Activated naive CD8-positive, alpha-beta T cell treated with anti-CD3 and anti-CD28 coated beads, Interleukin-2, amount 50 U/mL, for 24 hours (primary cell): ENCODE measurements at regions not wholly inside any gene's neighbourhood (a gene's known extent, or its start where the extent isn't known, plus 50 kb on each side); places are given as distances from the start of the nearest gene placed in this dataset.

Experiments
- ATAC-seq: fragments of 150-1000 bp; cut with Tn5 transposase; one replicate; pipeline ENCODE4 v1.10.0; 2021
- DNase-seq: peaks from one replicate; pipeline ENCODE4 v3.0.0; 2021
- H3K27ac Mint-ChIP-seq: one replicate; pipeline ENCODE4 v1.8.0; 2021; ENCODE audit warnings: mild to moderate bottlenecking, mixed read lengths
- H3K27me3 Mint-ChIP-seq: one replicate; pipeline ENCODE4 v1.8.0; 2021; ENCODE audit warnings: mixed read lengths
- H3K36me3 Mint-ChIP-seq: one replicate; pipeline ENCODE4 v1.8.0; 2021; ENCODE audit warnings: low read depth, mixed read lengths
- H3K4me1 Mint-ChIP-seq: one replicate; pipeline ENCODE4 v1.8.0; 2021; ENCODE audit warnings: mixed read lengths
- H3K4me3 Mint-ChIP-seq: one replicate; pipeline ENCODE4 v1.8.0; 2021; ENCODE audit warnings: mild to moderate bottlenecking, moderate library complexity, mixed read lengths
- H3K9me3 Mint-ChIP-seq: one replicate; pipeline ENCODE4 v1.8.0; 2021; ENCODE audit warnings: mixed read lengths

DNA sequence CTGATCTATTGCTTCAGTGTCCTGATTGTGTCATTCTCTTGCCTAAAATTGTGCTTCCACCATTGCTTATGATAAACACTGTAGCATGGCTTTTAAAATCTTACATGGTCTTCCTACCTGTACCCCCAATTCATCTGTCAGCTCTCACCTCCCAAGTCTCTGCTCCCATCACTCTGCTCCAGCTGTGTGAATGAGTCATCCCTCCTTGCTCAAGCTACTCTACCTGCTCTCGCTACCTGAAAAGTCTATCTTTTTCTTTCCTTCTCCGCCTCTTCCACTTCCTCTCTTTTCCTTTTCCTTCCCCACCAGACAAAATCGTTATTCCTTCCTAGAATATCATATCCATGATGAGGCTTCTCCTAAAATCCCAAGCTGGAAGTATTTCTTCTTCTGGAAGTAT is 341.7 kb downstream of the PRELID2 start:
- H3K27me3 Mint-ChIP-seq = no peaks in the 10 kb centered on the region
- DNase-seq (no peak), ATAC-seq (no peak)
- H3K4me3 Mint-ChIP-seq = no peak overlapping the region
- peaks cover 7% of the 10 kb centered on the region for H3K9me3 Mint-ChIP-seq
- no peaks in the 10 kb centered on the region for H3K4me1 Mint-ChIP-seq
- H3K36me3 Mint-ChIP-seq = no peaks in the 10 kb centered on the region
- no peak overlapping the region for H3K27ac Mint-ChIP-seq

- Mint-ChIP-seq H3K4me1 (no peaks in the 10 kb centered on the region), H3K9me3 (peaks cover 10% of the 10 kb centered on the region), H3K27me3 (no peaks in the 10 kb centered on the region), H3K27ac (no peak overlapping the region), H3K36me3 (no peaks in the 10 kb centered on the region), H3K4me3 (no peak overlapping the region)
- DNase-seq (no peak), ATAC-seq (no peak)
These were observed 345.6 kb downstream of the PRELID2 start for GRCh38 chr5:145489516-145489915.

GRCh38 chr5:145484158-145484557 is 351.0 kb downstream of the PRELID2 start:
- no peaks in the 10 kb centered on the region for H3K36me3 Mint-ChIP-seq
- H3K9me3 Mint-ChIP-seq = peaks cover 3% of the 10 kb centered on the region
- H3K4me3 Mint-ChIP-seq = no peak overlapping the region
- no peaks in the 10 kb centered on the region for H3K4me1 Mint-ChIP-seq
- H3K27ac Mint-ChIP-seq = no peak overlapping the region
- DNase-seq (no peak), ATAC-seq (no peak)
- no peaks in the 10 kb centered on the region for H3K27me3 Mint-ChIP-seq

GRCh38 chr5:145483212-145483611 is 351.9 kb downstream of the PRELID2 start:
- no peak for DNase-seq
- Mint-ChIP-seq H3K4me3 (no peak overlapping the region), H3K27me3 (no peaks in the 10 kb centered on the region), H3K9me3 (peaks cover 7% of the 10 kb centered on the region), H3K36me3 (no peaks in the 10 kb centered on the region), H3K4me1 (no peaks in the 10 kb centered on the region), H3K27ac (no peak overlapping the region)
- ATAC-seq = no peak

- Mint-ChIP-seq H3K36me3 (no peaks in the 10 kb centered on the region), H3K9me3 (peaks cover 4% of the 10 kb centered on the region), H3K27me3 (no peaks in the 10 kb centered on the region), H3K4me3 (no peak overlapping the region), H3K4me1 (no peaks in the 10 kb centered on the region), H3K27ac (no peak overlapping the region)
- no peak for ATAC-seq
- DNase-seq = no peak
These were observed 355.3 kb downstream of the PRELID2 start for GRCh38 chr5:145479857-145480256.

GRCh38 chr5:145479271-145479670 is 355.9 kb downstream of the PRELID2 start:
- H3K27me3 Mint-ChIP-seq = no peaks in the 10 kb centered on the region
- H3K4me1 Mint-ChIP-seq = no peaks in the 10 kb centered on the region
- DNase-seq = no peak
- H3K27ac Mint-ChIP-seq = no peak overlapping the region
- H3K36me3 Mint-ChIP-seq = no peaks in the 10 kb centered on the region
- peaks cover 4% of the 10 kb centered on the region for H3K9me3 Mint-ChIP-seq
- no peak for ATAC-seq
- no peak overlapping the region for H3K4me3 Mint-ChIP-seq

DNA sequence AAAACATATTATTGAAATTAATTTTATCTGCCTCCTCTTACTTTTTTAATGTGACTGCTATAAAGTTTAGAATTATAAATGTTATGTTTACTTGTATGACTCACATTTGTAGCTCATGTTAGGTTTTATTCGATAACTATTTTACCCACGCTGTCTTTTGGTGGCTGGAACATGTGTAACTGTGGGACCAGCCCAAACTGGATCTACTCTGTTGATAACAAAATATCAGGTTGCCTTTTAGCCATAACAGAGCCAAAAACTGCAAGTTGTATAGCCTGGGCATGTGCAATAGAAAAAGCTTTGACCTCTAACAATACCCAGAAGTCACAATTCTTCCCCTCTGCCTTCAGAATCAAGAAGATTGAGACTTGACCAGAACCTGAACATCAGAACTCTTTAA is 356.5 kb downstream of the PRELID2 start:
- ATAC-seq (no peak), DNase-seq (no peak)
- H3K27me3 Mint-ChIP-seq = no peaks in the 10 kb centered on the region
- no peaks in the 10 kb centered on the region for H3K4me1 Mint-ChIP-seq
- no peak overlapping the region for H3K4me3 Mint-ChIP-seq
- peaks cover 4% of the 10 kb centered on the region for H3K9me3 Mint-ChIP-seq
- H3K36me3 Mint-ChIP-seq = no peaks in the 10 kb centered on the region
- H3K27ac Mint-ChIP-seq = no peak overlapping the region

DNA sequence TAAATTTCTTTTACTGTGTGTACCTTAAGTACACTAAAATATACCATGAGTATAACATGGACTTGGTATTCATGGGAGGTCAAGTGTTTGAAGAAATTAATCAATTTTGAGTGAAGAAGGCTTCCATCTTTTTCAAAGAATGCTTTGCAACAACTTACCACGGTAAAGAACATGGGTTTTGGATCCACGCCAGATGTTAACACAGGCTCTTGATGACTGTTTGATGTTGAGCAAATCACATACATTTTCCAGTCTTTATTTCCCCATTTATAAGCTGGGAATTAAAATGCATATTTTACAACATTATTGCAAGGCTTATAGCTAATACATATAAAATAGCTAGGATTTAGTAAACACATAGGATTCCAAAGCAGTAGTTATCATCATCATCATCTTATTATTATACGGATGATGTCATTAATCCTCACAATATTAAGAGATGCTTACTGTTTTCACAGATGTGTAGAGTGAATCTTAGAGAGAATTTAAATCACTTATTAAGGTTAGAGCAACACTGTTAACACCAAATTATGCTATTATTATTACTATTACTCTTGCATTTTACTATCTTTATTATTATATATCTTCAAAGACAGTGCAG is 362.0 kb downstream of the PRELID2 start:
- H3K4me1 Mint-ChIP-seq = no peaks in the 10 kb centered on the region
- H3K27ac Mint-ChIP-seq = no peak overlapping the region
- H3K4me3 Mint-ChIP-seq = no peak overlapping the region
- peaks cover 4% of the 10 kb centered on the region for H3K9me3 Mint-ChIP-seq
- DNase-seq (no peak), ATAC-seq (no peak)
- no peaks in the 10 kb centered on the region for H3K36me3 Mint-ChIP-seq
- H3K27me3 Mint-ChIP-seq = no peaks in the 10 kb centered on the region

- ATAC-seq (no peak), DNase-seq (no peak)
- peaks cover 4% of the 10 kb centered on the region for H3K9me3 Mint-ChIP-seq
- no peaks in the 10 kb centered on the region for H3K27me3 Mint-ChIP-seq
- no peaks in the 10 kb centered on the region for H3K4me1 Mint-ChIP-seq
- H3K4me3 Mint-ChIP-seq = no peak overlapping the region
- no peaks in the 10 kb centered on the region for H3K36me3 Mint-ChIP-seq
- H3K27ac Mint-ChIP-seq = no peak overlapping the region
These were observed 363.1 kb downstream of the PRELID2 start for GRCh38 chr5:145471831-145472612.

GRCh38 chr5:145471026-145471425 is 364.1 kb downstream of the PRELID2 start:
- ATAC-seq (no peak), DNase-seq (no peak)
- Mint-ChIP-seq H3K27me3 (no peaks in the 10 kb centered on the region), H3K27ac (no peak overlapping the region), H3K36me3 (no peaks in the 10 kb centered on the region), H3K9me3 (peaks cover 4% of the 10 kb centered on the region), H3K4me1 (no peaks in the 10 kb centered on the region), H3K4me3 (no peak overlapping the region)

GRCh38 chr5:145470396-145470979 is 364.7 kb downstream of the PRELID2 start:
- DNase-seq (no peak), ATAC-seq (no peak)
- Mint-ChIP-seq H3K4me1 (no peaks in the 10 kb centered on the region), H3K27ac (no peak overlapping the region), H3K27me3 (no peaks in the 10 kb centered on the region), H3K4me3 (no peak overlapping the region), H3K36me3 (no peaks in the 10 kb centered on the region), H3K9me3 (peaks cover 4% of the 10 kb centered on the region)

DNA sequence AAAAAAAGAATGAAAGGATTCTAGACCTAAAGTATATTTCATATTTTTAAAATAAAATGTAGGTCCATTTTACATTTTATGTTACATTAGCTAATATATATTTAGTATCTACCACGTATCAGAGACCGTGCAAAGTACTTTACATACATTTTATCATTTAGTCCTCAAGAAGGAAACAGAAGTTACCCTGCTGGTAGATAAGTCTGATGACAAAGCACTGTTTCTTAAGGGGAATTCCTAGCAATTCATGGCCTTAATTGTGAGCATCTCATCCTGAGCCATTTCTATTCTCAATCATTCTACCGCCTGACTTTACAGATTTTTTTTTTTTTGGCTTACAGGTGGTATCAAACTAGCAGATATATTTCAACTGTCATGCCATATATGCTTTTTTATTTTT is 367.7 kb downstream of the PRELID2 start:
- no peaks in the 10 kb centered on the region for H3K36me3 Mint-ChIP-seq
- H3K27ac Mint-ChIP-seq = no peak overlapping the region
- H3K9me3 Mint-ChIP-seq = peaks cover 4% of the 10 kb centered on the region
- no peak overlapping the region for H3K4me3 Mint-ChIP-seq
- ATAC-seq (no peak), DNase-seq (no peak)
- H3K27me3 Mint-ChIP-seq = no peaks in the 10 kb centered on the region
- no peaks in the 10 kb centered on the region for H3K4me1 Mint-ChIP-seq

GRCh38 chr5:145466533-145466932 is 368.6 kb downstream of the PRELID2 start:
- H3K4me1 Mint-ChIP-seq = no peaks in the 10 kb centered on the region
- no peak overlapping the region for H3K27ac Mint-ChIP-seq
- no peak for ATAC-seq
- no peaks in the 10 kb centered on the region for H3K36me3 Mint-ChIP-seq
- no peak for DNase-seq
- no peaks in the 10 kb centered on the region for H3K27me3 Mint-ChIP-seq
- H3K4me3 Mint-ChIP-seq = no peak overlapping the region
- H3K9me3 Mint-ChIP-seq = peaks cover 4% of the 10 kb centered on the region

- no peak for DNase-seq
- Mint-ChIP-seq H3K27ac (no peak overlapping the region), H3K27me3 (no peaks in the 10 kb centered on the region)
These were observed 369.5 kb downstream of the PRELID2 start for GRCh38 chr5:145465474-145466263.

GRCh38 chr5:145464171-145464570 is 371.0 kb downstream of the PRELID2 start:
- H3K9me3 Mint-ChIP-seq = peaks cover 5% of the 10 kb centered on the region
- H3K27me3 Mint-ChIP-seq = no peaks in the 10 kb centered on the region
- H3K27ac Mint-ChIP-seq = no peak overlapping the region
- H3K4me3 Mint-ChIP-seq = no peak overlapping the region
- DNase-seq (no peak), ATAC-seq (no peak)
- no peaks in the 10 kb centered on the region for H3K4me1 Mint-ChIP-seq
- H3K36me3 Mint-ChIP-seq = no peaks in the 10 kb centered on the region

More at GRCh38 chr5:145465474-145466263, 369.5 kb downstream of the PRELID2 start:
- ATAC-seq = no peak
- Mint-ChIP-seq H3K36me3 (no peaks in the 10 kb centered on the region), H3K4me1 (no peaks in the 10 kb centered on the region), H3K9me3 (peaks cover 6% of the 10 kb centered on the region), H3K4me3 (no peak overlapping the region)
